ENCODE measurements at regions not wholly inside any gene's neighbourhood (a gene's known extent, or its start where the extent isn't known, plus 50 kb on each side); places are given as distances from the start of the nearest gene placed in this dataset.

- DNase-seq (ENCODE audit: low read depth, low spot score) (no peak), ATAC-seq (no peak)
- BruUV-seq (replicated peaks) = no TSS peak
- Histone ChIP-seq H3K4me2 (ENCODE audit: low read length) (no peak overlapping the region), H3K27me3 (ENCODE audit: insufficient read depth, low read length) (no peaks in the 10 kb centered on the region), H3K27ac (ENCODE audit: low read depth, low read length) (no peak overlapping the region), H3K36me3 (ENCODE audit: control insufficient read depth in 1 of 2, insufficient read depth in 2 of 2, low read length in 2 of 2) (no peaks in the 10 kb centered on the region), H3K4me1 (ENCODE audit: control insufficient read depth in 1 of 2, insufficient read depth in 2 of 2, low read length in 2 of 2) (no peaks in the 10 kb centered on the region), H3K9me3 (ENCODE audit: control insufficient read depth in 1 of 2, insufficient read depth in 1 of 2, low read depth in 1 of 2, low read length in 2 of 2) (no peaks in the 10 kb centered on the region), H3K79me2 (ENCODE audit: insufficient read depth, low read length) (no peaks in the 10 kb centered on the region), H3K9ac (ENCODE audit: low read length) (no peak overlapping the region), H3K9me2 (ENCODE audit: insufficient read depth) (no peaks in the 10 kb centered on the region), H2AFZ (ENCODE audit: low read depth, low read length, poor library complexity, severe bottlenecking) (no peak overlapping the region), H3K4me3 (replicated peaks in 1 of 2; ENCODE audit: low read depth in 1 of 2, low read length in 2 of 2) (no peak overlapping the region), H4K20me1 (ENCODE audit: insufficient read depth) (no peaks in the 10 kb centered on the region)
- TF ChIP-seq EZH2 (IDR thresholded peaks at IDR 0.05) (no peak), SP1 (IDR thresholded peaks at IDR 0.05; ENCODE audit: low read depth) (no peak), ZNF274 (IDR thresholded peaks at IDR 0.05; ENCODE audit: low read depth, low read length) (no peak), CTCF (IDR thresholded peaks at IDR 0.05 in 2 of 3, conservative IDR thresholded peaks at IDR 0.05 in 1 of 3; ENCODE audit: borderline replicate concordance in 1 of 3, insufficient read depth in 1 of 3, low read depth in 2 of 3, low read length in 2 of 3) (peak in 1 of 3 experiments; percentile 25; a peak in 1 of 6 replicates), ATF3 (IDR thresholded peaks at IDR 0.05) (no peak), ZFX (IDR thresholded peaks at IDR 0.05) (no peak), RAD21 (IDR thresholded peaks at IDR 0.05; ENCODE audit: low read depth) (0 out of 2 replicates have a peak, but pooled peaks have one; percentile 5), SRF (IDR thresholded peaks at IDR 0.05; ENCODE audit: low read depth) (no peak), SIN3A (IDR thresholded peaks at IDR 0.05; ENCODE audit: low read depth) (no peak), ZBTB33 (IDR thresholded peaks at IDR 0.05; ENCODE audit: extremely low read depth, insufficient replicate concordance, low read length) (no peak)
- CTCF ChIA-PET = no interaction called here
- intact Hi-C loops (cut with micrococcal nuclease) = no loop called here
- RAD21 ChIA-PET (ENCODE audit: low non-redundant PET in 1 of 2, low total read pairs in 2 of 2, uncharacterized antibody in 2 of 2, unreplicated experiment in 2 of 2) = no interaction called here
- POLR2A ChIA-PET = no interaction called here
Measured at GRCh38 chr4:136183513-136183912, 1348.8 kb downstream of the PCDH18 start.

All from HCT116 (cell line).